Calu3 (cell line): ENCODE measurements at regions not wholly inside any gene's neighbourhood (a gene's known extent, or its start where the extent isn't known, plus 50 kb on each side); places are given as distances from the start of the nearest gene placed in this dataset.

Experiments
- BruUV-seq: library from RNA; stranded (reverse); fragments of 400-500 nt; replicated peaks from 2 replicates; lab custom pipeline; 2021; lab: Mats Ljungman, UMichigan
- CTCF ChIA-PET: fragments of 300-600 bp; sonication (Branson Sonifier 250); formaldehyde crosslinking; loops from one replicate; lab custom pipeline; 2022; ENCODE audit warnings: antibody characterized with exemption; lab: Charles Lee
- DNase-seq: peaks from one replicate; pipeline ENCODE4 v3.0.0; 2022
- H3K27ac Mint-ChIP-seq: one replicate; pipeline ENCODE4 v1.8.0; 2022; ENCODE audit warnings: mixed read lengths; ENCODE audit not compliant: unreplicated experiment
- H3K27me3 Mint-ChIP-seq: one replicate; pipeline ENCODE4 v1.8.0; 2022; ENCODE audit warnings: mixed read lengths; ENCODE audit not compliant: unreplicated experiment
- H3K36me3 Mint-ChIP-seq: one replicate; pipeline ENCODE4 v1.8.0; 2022; ENCODE audit warnings: mild to moderate bottlenecking, moderate library complexity, mixed read lengths; ENCODE audit not compliant: insufficient read depth, unreplicated experiment
- H3K4me1 Mint-ChIP-seq: one replicate; pipeline ENCODE4 v1.8.0; 2022; ENCODE audit warnings: mild to moderate bottlenecking, low read depth, mixed read lengths; ENCODE audit not compliant: unreplicated experiment
- H3K4me3 Mint-ChIP-seq: one replicate; pipeline ENCODE4 v1.8.0; 2022; ENCODE audit warnings: mild to moderate bottlenecking, low read depth, moderate library complexity, mixed read lengths; ENCODE audit not compliant: unreplicated experiment
- H3K9me3 Mint-ChIP-seq: one replicate; pipeline ENCODE4 v1.8.0; 2022; ENCODE audit warnings: low read depth, mixed read lengths; ENCODE audit not compliant: unreplicated experiment
- CTCF ChIP-seq: fragments of 200-600 bp; IDR thresholded peaks from one replicate; pipeline ENCODE4 v1.8.0; 2022; ENCODE audit warnings: antibody characterized with exemption; ENCODE audit not compliant: unreplicated experiment
- intact Hi-C: fragments of 100-400 bp; cut with micrococcal nuclease; formaldehyde crosslinking; loops from one replicate; pipeline ENCODE4 v1.10.0; 2022; ENCODE audit not compliant: unreplicated experiment

- no peaks in the 10 kb centered on the region for H3K36me3 Mint-ChIP-seq
- no peak for TF ChIP-seq CTCF
These were observed 412.5 kb downstream of the KCNH5 start for GRCh38 chr14:62632771-62633170.

GRCh38 chr14:62645649-62646048 lies 399.6 kb downstream of the KCNH5 start:
- TF ChIP-seq CTCF: no peak
- DNase-seq: no peak
- intact Hi-C loops: no loop called here
- no peaks in the 10 kb centered on the region for H3K36me3 Mint-ChIP-seq
- CTCF ChIA-PET: no interaction called here
- BruUV-seq: no TSS peak
- no peak overlapping the region for H3K4me3 Mint-ChIP-seq
- H3K27ac Mint-ChIP-seq: no peak overlapping the region
- no peaks in the 10 kb centered on the region for H3K9me3 Mint-ChIP-seq
- H3K4me1 Mint-ChIP-seq: no peaks in the 10 kb centered on the region
- no peaks in the 10 kb centered on the region for H3K27me3 Mint-ChIP-seq

More at GRCh38 chr14:62632771-62633170, 412.5 kb downstream of the KCNH5 start:
- BruUV-seq: no TSS peak
- intact Hi-C loops: no loop called here
- CTCF ChIA-PET: no interaction called here
- H3K27me3 Mint-ChIP-seq: no peaks in the 10 kb centered on the region
- DNase-seq: no peak
- H3K9me3 Mint-ChIP-seq: peaks cover 7% of the 10 kb centered on the region
- H3K4me1 Mint-ChIP-seq: no peaks in the 10 kb centered on the region
- H3K27ac Mint-ChIP-seq: no peak overlapping the region
- H3K4me3 Mint-ChIP-seq: no peak overlapping the region
